GM19035 (cell line): ENCODE measurements at regions not wholly inside any gene's neighbourhood (a gene's known extent, or its start where the extent isn't known, plus 50 kb on each side); places are given as distances from the start of the nearest gene placed in this dataset.
"Not testable (repeated sequence)": the region's sequence is repeated elsewhere in the genome, so short reads cannot be mapped to it uniquely, and the experiment has no call there.

Experiments used
- ATAC-seq: cut with Tn5 transposase; IDR thresholded peaks from one replicate; pipeline ENCODE4 v1.9.1; 2021; ENCODE audit not compliant: unreplicated experiment

- no peak for ATAC-seq
Observed at GRCh38 chr7:82625377-82625776, 181.8 kb upstream of the CACNA2D1 start.

- no peak for ATAC-seq
Observed at GRCh38 chr7:82624965-82625364, 181.4 kb upstream of the CACNA2D1 start.

GRCh38 chr7:82624337-82624736, 180.8 kb upstream of the CACNA2D1 start:
- no peak for ATAC-seq

- ATAC-seq: no peak
Observed at GRCh38 chr7:82623812-82624211, 180.2 kb upstream of the CACNA2D1 start.

- no peak for ATAC-seq
Observed at GRCh38 chr7:82617156-82617555, 173.6 kb upstream of the CACNA2D1 start.

GRCh38 chr7:82616059-82616728, 172.6 kb upstream of the CACNA2D1 start:
- ATAC-seq: no peak

GRCh38 chr7:82615527-82615926, 171.9 kb upstream of the CACNA2D1 start:
- ATAC-seq: peak; percentile 67

- ATAC-seq: no peak
Observed at GRCh38 chr7:82609746-82610145, 166.2 kb upstream of the CACNA2D1 start.

GRCh38 chr7:82605247-82605864, 161.8 kb upstream of the CACNA2D1 start:
- no peak for ATAC-seq

- ATAC-seq: no peak
Observed at GRCh38 chr7:82602066-82602465, 158.5 kb upstream of the CACNA2D1 start.

GRCh38 chr7:82600531-82600930, 157.0 kb upstream of the CACNA2D1 start:
- no peak for ATAC-seq

GRCh38 chr7:82599895-82600294, 156.3 kb upstream of the CACNA2D1 start:
- ATAC-seq: no peak

GRCh38 chr7:82598958-82599357, 155.4 kb upstream of the CACNA2D1 start:
- ATAC-seq: no peak

GRCh38 chr7:82595795-82596194, 152.2 kb upstream of the CACNA2D1 start:
- ATAC-seq: not testable (repeated sequence)

GRCh38 chr7:82595176-82595575, 151.6 kb upstream of the CACNA2D1 start:
- ATAC-seq: no peak

GRCh38 chr7:82594665-82595064, 151.1 kb upstream of the CACNA2D1 start:
- no peak for ATAC-seq

GRCh38 chr7:82593780-82594179, 150.2 kb upstream of the CACNA2D1 start:
- no peak for ATAC-seq

- no peak for ATAC-seq
Observed at GRCh38 chr7:82592416-82592815, 148.8 kb upstream of the CACNA2D1 start.

GRCh38 chr7:82579047-82579446, 135.5 kb upstream of the CACNA2D1 start:
- no peak for ATAC-seq

- ATAC-seq: no peak
Observed at GRCh38 chr7:82578430-82578829, 134.9 kb upstream of the CACNA2D1 start.

GRCh38 chr7:82572195-82572880, 128.8 kb upstream of the CACNA2D1 start:
- ATAC-seq: peak; percentile 90

GRCh38 chr7:82571047-82571446, 127.5 kb upstream of the CACNA2D1 start:
- not testable (repeated sequence) for ATAC-seq
